PC-3 (cell line): ENCODE measurements at regions not wholly inside any gene's neighbourhood (a gene's known extent, or its start where the extent isn't known, plus 50 kb on each side); places are given as distances from the start of the nearest gene placed in this dataset.

Experiments used
- EZH2 ChIP-seq: fragments of 300-600 bp; sonication (generic); IDR thresholded peaks from one replicate; pipeline ENCODE4 v1.6.1; 2017; ENCODE audit warnings: antibody characterized with exemption, mild to moderate bottlenecking, low read length; ENCODE audit not compliant: unreplicated experiment
- TF ChIP-seq, protein P1 (sequence below): fragments of 300-600 bp; sonication (generic); conservative IDR thresholded peaks from 2 replicates; pipeline ENCODE4 v1.5.1; 2017; ENCODE audit warnings: antibody characterized with exemption, low read depth, mild to moderate bottlenecking, low read length

DNA sequence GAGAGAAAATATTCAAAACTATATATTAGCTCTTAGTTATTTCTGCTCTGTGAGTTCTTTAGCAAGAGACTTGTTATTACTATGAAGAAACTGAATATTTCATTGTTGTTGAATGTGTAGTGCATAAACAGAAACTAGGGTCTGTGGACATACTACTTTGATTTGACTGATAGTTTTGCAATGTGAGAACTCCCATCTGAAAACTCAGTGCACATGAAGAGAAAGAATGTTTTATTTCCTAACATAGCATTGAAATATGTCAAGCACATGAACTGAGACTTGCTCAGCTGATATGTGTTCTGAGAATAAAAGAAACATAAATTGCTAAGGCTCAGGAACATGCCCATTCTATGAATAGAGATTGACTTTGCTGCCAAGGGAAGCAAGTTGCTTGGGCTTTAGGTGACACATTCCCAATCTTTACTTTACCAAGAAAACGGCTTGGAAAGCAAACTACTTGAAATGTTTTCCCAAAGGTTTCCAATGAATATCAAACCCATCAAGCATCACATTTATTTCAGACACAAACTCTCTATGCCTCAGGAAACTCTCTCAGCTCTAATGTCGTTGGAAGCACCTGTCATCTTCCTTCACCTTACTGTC, 290.4 kb downstream of the SLC16A7 start:
- TF ChIP-seq, protein P1, sequence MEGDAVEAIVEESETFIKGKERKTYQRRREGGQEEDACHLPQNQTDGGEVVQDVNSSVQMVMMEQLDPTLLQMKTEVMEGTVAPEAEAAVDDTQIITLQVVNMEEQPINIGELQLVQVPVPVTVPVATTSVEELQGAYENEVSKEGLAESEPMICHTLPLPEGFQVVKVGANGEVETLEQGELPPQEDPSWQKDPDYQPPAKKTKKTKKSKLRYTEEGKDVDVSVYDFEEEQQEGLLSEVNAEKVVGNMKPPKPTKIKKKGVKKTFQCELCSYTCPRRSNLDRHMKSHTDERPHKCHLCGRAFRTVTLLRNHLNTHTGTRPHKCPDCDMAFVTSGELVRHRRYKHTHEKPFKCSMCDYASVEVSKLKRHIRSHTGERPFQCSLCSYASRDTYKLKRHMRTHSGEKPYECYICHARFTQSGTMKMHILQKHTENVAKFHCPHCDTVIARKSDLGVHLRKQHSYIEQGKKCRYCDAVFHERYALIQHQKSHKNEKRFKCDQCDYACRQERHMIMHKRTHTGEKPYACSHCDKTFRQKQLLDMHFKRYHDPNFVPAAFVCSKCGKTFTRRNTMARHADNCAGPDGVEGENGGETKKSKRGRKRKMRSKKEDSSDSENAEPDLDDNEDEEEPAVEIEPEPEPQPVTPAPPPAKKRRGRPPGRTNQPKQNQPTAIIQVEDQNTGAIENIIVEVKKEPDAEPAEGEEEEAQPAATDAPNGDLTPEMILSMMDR = no peak
- TF ChIP-seq EZH2 = no peak
